GM21526 (cell line): ENCODE measurements at regions not wholly inside any gene's neighbourhood (a gene's known extent, or its start where the extent isn't known, plus 50 kb on each side); places are given as distances from the start of the nearest gene placed in this dataset.
"Not testable (repeated sequence)": the region's sequence is repeated elsewhere in the genome, so short reads cannot be mapped to it uniquely, and the experiment has no call there.

ENCODE experiments used
- ATAC-seq: cut with Tn5 transposase; IDR thresholded peaks from one replicate; pipeline ENCODE4 v1.9.1; 2021; ENCODE audit warnings: moderate library complexity; ENCODE audit not compliant: unreplicated experiment, low FRiP score

- not testable (repeated sequence) for ATAC-seq
These were observed 135.3 kb upstream of the RFC3 start for GRCh38 chr13:33682646-33683045.

GRCh38 chr13:33683376-33683775, 134.6 kb upstream of the RFC3 start:
- ATAC-seq, result no peak

- ATAC-seq, result no peak
These were observed 133.1 kb upstream of the RFC3 start for GRCh38 chr13:33684874-33685273.

- ATAC-seq, result no peak
These were observed 131.0 kb upstream of the RFC3 start for GRCh38 chr13:33686772-33687480.

GRCh38 chr13:33690354-33690753, 127.6 kb upstream of the RFC3 start:
- no peak for ATAC-seq

- no peak for ATAC-seq
These were observed 126.0 kb upstream of the RFC3 start for GRCh38 chr13:33691980-33692379.

- no peak for ATAC-seq
These were observed 125.4 kb upstream of the RFC3 start for GRCh38 chr13:33692531-33692930.

- no peak for ATAC-seq
These were observed 123.4 kb upstream of the RFC3 start for GRCh38 chr13:33694546-33694945.

- ATAC-seq, result no peak
These were observed 121.4 kb upstream of the RFC3 start for GRCh38 chr13:33696530-33696929.

- ATAC-seq, result no peak
These were observed 120.0 kb upstream of the RFC3 start for GRCh38 chr13:33697926-33698325.

- no peak for ATAC-seq
These were observed 110.5 kb upstream of the RFC3 start for GRCh38 chr13:33707449-33707848.

- ATAC-seq, result no peak
These were observed 107.0 kb upstream of the RFC3 start for GRCh38 chr13:33710924-33711323.

- no peak for ATAC-seq
These were observed 106.5 kb upstream of the RFC3 start for GRCh38 chr13:33711436-33711835.

GRCh38 chr13:33717775-33718174, 100.2 kb upstream of the RFC3 start:
- no peak for ATAC-seq

GRCh38 chr13:33721724-33722123, 96.2 kb upstream of the RFC3 start:
- no peak for ATAC-seq

GRCh38 chr13:33722216-33722915, 95.6 kb upstream of the RFC3 start:
- ATAC-seq, result no peak

- no peak for ATAC-seq
These were observed 94.6 kb upstream of the RFC3 start for GRCh38 chr13:33723365-33723764.

- ATAC-seq, result peak; percentile 57
These were observed 94.0 kb upstream of the RFC3 start for GRCh38 chr13:33723772-33724435.

- no peak for ATAC-seq
These were observed 92.6 kb upstream of the RFC3 start for GRCh38 chr13:33725340-33725739.

- ATAC-seq, result no peak
These were observed 90.5 kb upstream of the RFC3 start for GRCh38 chr13:33727297-33728083.
